SKM-1 (cell line): ENCODE measurements at regions not wholly inside any gene's neighbourhood (a gene's known extent, or its start where the extent isn't known, plus 50 kb on each side); places are given as distances from the start of the nearest gene placed in this dataset.
A peak's percentile ranks its signal among the peaks of the same experiment; 100 is the strongest.
"Not testable (repeated sequence)": the region's sequence is repeated elsewhere in the genome, so short reads cannot be mapped to it uniquely, and the experiment has no call there.

Experiments
- DNase-seq: peaks from one replicate; lab custom pipeline; 2025; ENCODE audit not compliant: unreplicated experiment; lab: John Stamatoyannopoulos, UW

DNA sequence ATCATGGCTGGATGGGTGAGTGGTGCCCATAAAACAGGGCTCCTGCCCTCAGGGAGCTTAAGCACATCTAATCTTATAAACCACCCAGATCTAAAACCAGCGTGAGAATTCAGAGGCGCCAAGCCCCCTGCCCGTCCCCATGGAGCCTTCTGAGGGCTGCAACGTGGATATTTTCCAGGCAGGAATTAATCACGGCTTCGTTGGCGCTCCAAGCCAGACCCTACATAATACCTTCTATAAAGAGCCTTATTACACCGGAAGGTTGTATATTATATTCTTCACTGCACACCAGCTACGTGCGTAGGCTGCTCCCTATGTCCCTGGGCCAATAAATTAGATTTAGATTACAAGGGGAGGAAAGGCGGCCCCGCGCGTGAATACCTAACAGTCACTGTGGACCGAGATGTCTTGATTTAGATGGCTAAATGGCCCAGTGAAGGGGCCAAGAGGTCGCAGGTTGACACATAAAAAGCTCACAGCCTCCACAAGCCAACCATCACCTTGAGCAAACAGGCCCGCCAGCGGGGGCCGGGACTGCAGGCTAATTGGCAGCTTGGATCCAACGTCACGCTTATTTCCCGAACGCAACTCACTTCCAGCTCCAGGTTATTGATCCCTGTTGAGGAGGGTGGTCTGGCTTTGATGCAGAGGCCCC, 64.7 kb upstream of the APCDD1L start:
- no peak for DNase-seq

DNA sequence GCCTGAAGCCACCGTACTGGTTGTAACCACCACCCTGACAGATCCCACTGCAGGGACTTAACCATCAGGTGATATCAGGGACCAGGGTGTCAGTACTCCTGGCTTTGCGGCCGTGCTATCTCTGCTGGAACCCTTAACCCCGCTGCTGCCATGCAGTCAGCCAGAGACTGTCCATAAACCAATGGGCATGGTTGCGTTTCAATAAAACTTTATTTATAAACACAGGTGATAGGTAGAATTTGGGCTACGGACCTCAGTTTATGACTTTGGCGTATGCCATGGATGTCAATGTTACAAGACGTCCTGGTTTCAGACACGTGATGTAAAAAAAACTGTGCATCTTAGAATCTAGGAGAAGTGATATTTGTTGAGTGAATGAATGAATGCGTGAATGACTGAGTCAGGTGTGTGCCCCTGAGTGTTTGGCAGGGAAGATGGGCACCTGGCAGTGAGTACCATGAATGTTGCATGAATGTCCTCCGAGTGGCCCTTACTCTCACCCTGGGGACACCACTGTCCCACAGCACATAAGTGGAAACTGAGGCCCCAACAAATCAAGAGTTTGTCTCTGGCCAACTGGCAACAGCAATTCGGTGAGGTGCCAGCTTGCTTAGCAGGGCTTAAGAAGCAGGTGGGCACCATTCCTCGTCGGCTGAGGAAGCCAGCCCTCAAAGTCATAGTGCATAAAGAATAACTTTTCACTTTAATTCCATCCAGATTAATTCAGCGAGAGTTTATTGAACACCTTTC, 64.0 kb upstream of the APCDD1L start:
- no peak for DNase-seq

- DNase-seq = no peak
These were observed 62.8 kb upstream of the APCDD1L start for GRCh38 chr20:58577871-58578598.

GRCh38 chr20:58577139-58577806, 62.1 kb upstream of the APCDD1L start:
- DNase-seq = no peak

DNA sequence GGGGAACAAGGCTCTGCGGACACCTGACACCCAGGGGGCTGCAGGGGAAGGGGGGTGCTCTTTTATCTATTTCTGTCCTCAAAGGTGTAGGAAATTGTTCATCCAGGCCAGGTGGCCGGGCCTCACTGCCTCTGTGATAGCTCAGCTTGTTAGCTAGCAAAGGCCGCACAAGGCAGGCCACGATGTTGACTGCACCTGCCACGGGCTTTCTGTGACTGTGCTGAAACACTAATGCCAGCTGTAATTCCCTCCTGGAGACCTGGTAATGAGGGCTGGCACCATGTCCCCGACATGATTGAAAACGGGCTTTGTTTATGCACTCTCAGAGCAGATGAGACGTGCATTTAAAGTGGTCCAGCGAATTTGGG, 61.4 kb upstream of the APCDD1L start:
- DNase-seq = no peak

- DNase-seq = no peak
These were observed 60.8 kb upstream of the APCDD1L start for GRCh38 chr20:58575776-58576602.

DNA sequence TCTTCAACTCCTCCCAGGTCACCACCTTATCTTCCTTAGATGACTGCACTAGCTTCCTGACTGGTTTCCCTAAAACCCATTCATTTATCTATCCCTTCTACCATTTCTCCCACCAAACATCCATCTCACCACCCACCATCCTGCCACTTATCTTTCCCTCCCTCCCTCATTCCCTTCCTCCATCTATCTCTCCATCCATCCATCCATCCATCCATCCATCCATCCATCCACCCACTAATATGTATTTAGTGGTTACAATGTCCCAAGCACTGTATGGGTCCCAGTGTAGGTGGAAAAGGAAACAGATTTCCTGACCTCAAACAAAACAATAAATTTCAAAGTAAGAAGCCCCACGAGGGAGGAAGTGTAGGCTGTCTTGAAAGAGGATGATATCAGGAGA, 59.3 kb upstream of the APCDD1L start:
- no peak for DNase-seq

DNA sequence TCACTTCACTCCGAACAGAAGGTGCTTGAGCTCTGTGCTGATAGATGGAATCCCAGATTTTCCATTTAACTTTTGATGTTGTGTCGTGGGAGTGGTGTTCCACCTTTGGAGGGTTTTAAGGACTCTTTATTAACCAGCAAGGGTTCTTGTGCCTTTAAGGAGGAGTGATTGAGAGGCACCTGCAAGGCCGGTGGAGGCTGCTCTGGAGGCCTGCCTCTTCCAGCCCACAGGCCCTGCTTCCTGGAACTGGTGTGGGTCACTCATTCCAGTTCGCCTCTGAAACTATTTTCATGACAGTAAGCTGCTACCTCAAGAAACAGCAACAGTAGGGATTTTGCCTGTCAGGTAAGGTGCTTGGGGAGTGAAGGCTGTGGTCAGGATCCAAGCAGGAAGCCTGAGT, 58.8 kb upstream of the APCDD1L start:
- DNase-seq = no peak

DNA sequence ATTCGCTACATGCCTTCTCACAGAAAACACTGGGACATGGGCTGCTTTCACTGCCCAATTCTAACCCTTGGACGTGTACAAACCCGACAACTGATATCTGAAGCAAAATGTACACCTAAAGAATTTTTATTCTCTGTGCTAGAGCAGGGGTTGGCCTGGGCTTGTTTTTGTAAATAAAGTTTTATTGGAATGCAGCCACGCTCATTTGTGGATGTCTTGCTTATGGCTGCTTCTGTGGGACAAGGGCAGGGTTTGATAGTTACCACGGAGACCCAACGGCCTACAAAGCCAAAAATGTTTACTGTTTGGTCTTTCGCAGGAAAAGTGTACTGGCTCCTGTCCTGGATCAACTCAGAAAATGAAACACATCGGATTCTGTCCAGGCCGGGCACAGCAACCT, 58.1 kb upstream of the APCDD1L start:
- DNase-seq = no peak

DNA sequence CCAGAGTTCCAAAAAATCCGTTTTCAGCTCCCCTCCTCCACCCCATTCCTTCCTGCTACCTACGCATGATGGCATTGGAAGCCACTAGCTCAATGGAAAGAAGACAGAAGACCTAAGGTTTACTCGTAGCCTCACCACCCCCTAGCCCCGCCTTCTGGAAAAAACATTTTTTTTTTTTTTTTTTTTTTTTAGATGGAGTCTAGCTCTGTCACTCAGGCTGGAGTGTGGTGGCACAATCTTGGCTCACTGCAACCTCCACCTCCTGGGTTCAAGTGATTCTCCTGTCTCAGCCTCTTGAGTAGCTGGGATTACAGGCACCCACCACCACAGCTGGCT, 57.2 kb upstream of the APCDD1L start:
- DNase-seq = not testable (repeated sequence)

- no peak for DNase-seq
These were observed 56.7 kb upstream of the APCDD1L start for GRCh38 chr20:58571693-58572427.

- no peak for DNase-seq
These were observed 56.1 kb upstream of the APCDD1L start for GRCh38 chr20:58571356-58571692.

GRCh38 chr20:58570204-58570859, 55.1 kb upstream of the APCDD1L start:
- DNase-seq = no peak

- peak; percentile 2 for DNase-seq
These were observed 54.3 kb upstream of the APCDD1L start for GRCh38 chr20:58569241-58570125.

GRCh38 chr20:58568483-58569240, 53.5 kb upstream of the APCDD1L start:
- no peak for DNase-seq

- DNase-seq = no peak
These were observed 52.9 kb upstream of the APCDD1L start for GRCh38 chr20:58568126-58568482.

GRCh38 chr20:58567437-58567836, 52.2 kb upstream of the APCDD1L start:
- no peak for DNase-seq

DNA sequence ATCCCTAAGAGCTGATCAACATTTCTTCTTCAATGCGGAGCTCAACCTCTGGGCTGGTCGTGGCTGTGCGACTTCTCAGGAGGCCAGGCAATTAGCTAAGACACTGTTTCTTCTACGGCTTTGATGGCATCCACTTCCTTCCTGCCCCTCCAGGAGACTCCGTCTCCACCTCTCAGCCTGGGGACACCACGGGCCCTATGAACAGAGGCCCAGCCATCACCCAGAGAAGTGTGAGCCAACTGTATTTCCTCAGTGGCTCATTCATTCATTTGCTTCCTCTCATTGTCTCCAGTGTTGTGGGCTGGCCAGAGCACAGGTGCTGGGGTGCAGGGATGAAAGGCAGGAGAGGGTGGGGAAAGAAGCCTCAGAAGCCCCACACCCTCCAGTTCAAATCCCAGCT, 51.8 kb upstream of the APCDD1L start:
- no peak for DNase-seq
